Activated CD8-positive, alpha-beta memory T cell treated with anti-CD3 and anti-CD28 coated beads, Interleukin-2, amount 10 ng/mL, durations not matched to agents 7 days and 5 days (primary cell): ENCODE measurements at regions not wholly inside any gene's neighbourhood (a gene's known extent, or its start where the extent isn't known, plus 50 kb on each side); places are given as distances from the start of the nearest gene placed in this dataset.

Experiments
- ATAC-seq: fragments of 150-1000 bp; cut with Tn5 transposase; one replicate; pipeline ENCODE4 v1.10.0; 2021; ENCODE audit warnings: moderate library complexity
- CTCF ChIA-PET: fragments of 350-600 bp; sonication (Branson Sonifier 250); formaldehyde crosslinking; loops from one replicate; lab custom pipeline; 2021; ENCODE audit warnings: antibody characterized with exemption; lab: Charles Lee
- DNase-seq: peaks from one replicate; pipeline ENCODE4 v3.0.0-alpha.2; 2020
- H3K27ac Mint-ChIP-seq: one replicate; pipeline ENCODE4 v1.8.0; 2021; ENCODE audit warnings: mild to moderate bottlenecking, mixed read lengths
- H3K27me3 Mint-ChIP-seq: one replicate; pipeline ENCODE4 v1.8.0; 2021; ENCODE audit warnings: mixed read lengths
- H3K36me3 Mint-ChIP-seq: one replicate; pipeline ENCODE4 v1.8.0; 2021; ENCODE audit warnings: mild to moderate bottlenecking, mixed read lengths
- H3K4me1 Mint-ChIP-seq: one replicate; pipeline ENCODE4 v1.8.0; 2021; ENCODE audit warnings: mixed read lengths
- H3K4me3 Mint-ChIP-seq: one replicate; pipeline ENCODE4 v1.8.0; 2021; ENCODE audit warnings: mild to moderate bottlenecking, moderate library complexity, mixed read lengths
- H3K9me3 Mint-ChIP-seq: one replicate; pipeline ENCODE4 v1.8.0; 2022; ENCODE audit warnings: low read depth, mixed read lengths

DNA sequence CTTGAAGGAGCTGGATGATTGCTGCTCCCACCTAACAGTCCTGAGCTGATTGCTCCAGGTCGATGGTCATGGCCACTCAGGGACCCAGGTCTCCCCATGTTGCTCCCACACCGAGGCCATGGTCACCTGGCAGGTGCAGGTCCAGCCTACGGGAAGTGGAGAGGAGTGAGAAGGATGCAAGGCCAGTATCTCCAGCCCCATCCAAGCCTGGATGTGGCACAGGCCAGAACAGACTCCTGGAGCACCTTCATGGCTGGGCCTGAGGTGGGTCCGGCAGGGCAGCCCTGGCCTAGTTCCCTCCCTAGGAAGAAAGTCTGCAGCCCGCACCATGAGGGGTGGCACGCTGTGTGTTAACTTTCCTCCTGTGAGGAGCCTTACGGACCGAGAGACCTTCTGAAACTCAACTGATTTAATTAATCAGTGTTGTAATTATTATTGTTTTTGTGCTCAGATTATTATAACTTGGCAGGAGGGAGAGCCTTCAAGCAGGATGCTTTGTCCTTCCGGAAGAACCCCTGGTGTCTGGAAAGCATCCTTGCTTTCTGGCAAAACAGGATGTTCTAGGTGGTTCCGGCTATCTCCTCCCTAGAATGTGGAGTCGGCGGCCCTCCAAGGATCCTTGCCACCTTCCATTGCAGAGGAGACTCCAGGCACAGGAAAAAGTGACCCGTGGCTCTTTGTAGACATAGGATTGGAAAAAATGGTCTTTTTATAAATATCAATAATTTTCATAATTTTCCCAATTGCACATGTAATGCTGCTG lies 92.3 kb upstream of the ADRA2C start:
- Mint-ChIP-seq H3K27me3 (no peaks in the 10 kb centered on the region), H3K27ac (no peak overlapping the region), H3K4me3 (no peak overlapping the region), H3K4me1 (no peaks in the 10 kb centered on the region), H3K36me3 (no peaks in the 10 kb centered on the region), H3K9me3 (peaks cover 2% of the 10 kb centered on the region)
- no peak for ATAC-seq
- DNase-seq, result no peak
- CTCF ChIA-PET, result no interaction called here

- no peak overlapping the region for H3K4me3 Mint-ChIP-seq
- no peaks in the 10 kb centered on the region for H3K4me1 Mint-ChIP-seq
- ATAC-seq (no peak), DNase-seq (no peak)
- H3K9me3 Mint-ChIP-seq, result peaks cover 2% of the 10 kb centered on the region
- H3K36me3 Mint-ChIP-seq, result no peaks in the 10 kb centered on the region
- no peak overlapping the region for H3K27ac Mint-ChIP-seq
- CTCF ChIA-PET, result no interaction called here
- H3K27me3 Mint-ChIP-seq, result no peaks in the 10 kb centered on the region
These were observed 93.0 kb upstream of the ADRA2C start for GRCh38 chr4:3673176-3673575.

GRCh38 chr4:3672465-3672831 lies 93.7 kb upstream of the ADRA2C start:
- no peak for ATAC-seq
- Mint-ChIP-seq H3K27ac (no peak overlapping the region), H3K36me3 (no peaks in the 10 kb centered on the region), H3K27me3 (no peaks in the 10 kb centered on the region), H3K4me1 (no peaks in the 10 kb centered on the region), H3K4me3 (no peak overlapping the region), H3K9me3 (peaks cover 4% of the 10 kb centered on the region)
- no peak for DNase-seq
- CTCF ChIA-PET, result no interaction called here

- no peak overlapping the region for H3K4me3 Mint-ChIP-seq
These were observed 94.4 kb upstream of the ADRA2C start for GRCh38 chr4:3671571-3672464.

GRCh38 chr4:3670521-3671519 lies 95.4 kb upstream of the ADRA2C start:
- DNase-seq, result no peak

More at GRCh38 chr4:3671571-3672464, 94.4 kb upstream of the ADRA2C start:
- Mint-ChIP-seq H3K4me1 (no peaks in the 10 kb centered on the region), H3K27ac (no peak overlapping the region), H3K27me3 (no peaks in the 10 kb centered on the region), H3K36me3 (no peaks in the 10 kb centered on the region), H3K9me3 (peaks cover 4% of the 10 kb centered on the region)
- DNase-seq, result no peak
- no peak for ATAC-seq
- CTCF ChIA-PET, result no interaction called here

GRCh38 chr4:3669553-3669949 lies 96.6 kb upstream of the ADRA2C start:
- CTCF ChIA-PET, result no interaction called here
- Mint-ChIP-seq H3K27me3 (no peaks in the 10 kb centered on the region), H3K4me3 (no peak overlapping the region), H3K4me1 (no peaks in the 10 kb centered on the region), H3K36me3 (no peaks in the 10 kb centered on the region), H3K9me3 (peaks cover 4% of the 10 kb centered on the region), H3K27ac (no peak overlapping the region)
- ATAC-seq, result no peak
- DNase-seq, result no peak

More at GRCh38 chr4:3670521-3671519, 95.4 kb upstream of the ADRA2C start:
- no peak overlapping the region for H3K4me3 Mint-ChIP-seq
- H3K27me3 Mint-ChIP-seq, result no peaks in the 10 kb centered on the region
- ATAC-seq, result no peak
- H3K36me3 Mint-ChIP-seq, result no peaks in the 10 kb centered on the region
- H3K9me3 Mint-ChIP-seq, result peaks cover 4% of the 10 kb centered on the region
- no peak overlapping the region for H3K27ac Mint-ChIP-seq
- H3K4me1 Mint-ChIP-seq, result no peaks in the 10 kb centered on the region
- CTCF ChIA-PET, result no interaction called here

DNA sequence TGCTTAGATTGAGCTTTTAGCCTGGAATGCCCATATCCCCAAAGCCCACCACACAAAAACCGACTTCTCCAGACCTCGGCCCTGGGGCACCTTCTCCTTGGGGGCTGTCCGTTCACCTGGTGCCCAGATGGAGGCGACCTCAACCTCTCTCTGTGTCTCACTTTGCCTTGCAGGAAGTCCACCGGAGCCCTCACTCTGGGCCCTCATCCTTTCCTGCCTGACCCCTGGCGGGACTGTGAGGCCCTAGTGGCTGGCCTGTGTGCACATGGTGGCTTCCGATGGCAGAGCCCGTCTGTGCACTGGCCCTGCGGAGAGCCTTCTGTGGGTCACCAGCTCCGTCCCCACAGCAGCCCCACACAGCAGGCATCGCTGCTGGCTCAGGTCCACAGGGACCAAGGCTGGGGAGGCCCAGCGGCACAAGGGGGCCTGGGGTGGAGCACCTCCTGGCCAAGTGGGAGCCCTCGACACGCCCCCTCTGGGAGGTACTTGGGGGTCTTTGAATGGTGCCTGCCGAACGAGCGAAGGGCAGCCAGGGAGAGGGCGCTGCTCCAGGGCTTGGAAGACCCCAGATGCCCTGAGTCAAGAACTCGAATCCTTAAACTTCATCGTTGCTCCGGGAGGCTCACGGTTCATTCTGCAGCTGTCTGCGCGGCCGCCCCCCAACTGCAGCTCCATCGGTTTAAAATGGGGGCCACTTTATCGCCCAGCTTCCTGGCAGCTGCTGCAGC lies 97.2 kb upstream of the ADRA2C start:
- Mint-ChIP-seq H3K27me3 (no peaks in the 10 kb centered on the region), H3K36me3 (no peaks in the 10 kb centered on the region), H3K27ac (no peak overlapping the region), H3K4me1 (no peaks in the 10 kb centered on the region), H3K9me3 (peaks cover 4% of the 10 kb centered on the region), H3K4me3 (no peak overlapping the region)
- ATAC-seq, result no peak
- CTCF ChIA-PET, result no interaction called here
- DNase-seq, result no peak

DNA sequence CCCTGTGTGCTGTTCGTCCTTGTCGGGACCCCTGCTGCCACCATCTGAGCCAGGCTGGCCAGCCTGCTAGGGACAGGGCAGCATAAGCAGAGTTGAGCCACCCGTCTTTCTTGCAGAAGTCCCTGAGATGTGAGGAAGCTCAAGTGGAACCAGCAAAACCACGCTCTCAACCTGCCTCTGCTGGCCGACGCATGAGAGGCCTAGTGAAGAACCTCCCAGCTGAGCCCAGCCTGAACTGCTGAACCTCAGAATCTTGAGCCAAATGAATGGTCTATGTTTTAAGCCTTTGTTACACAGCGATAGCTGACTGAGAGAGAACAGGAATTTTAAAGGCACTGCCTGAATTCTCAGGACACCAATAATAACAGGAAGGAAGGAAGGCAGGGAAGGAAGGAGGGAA lies 98.9 kb upstream of the ADRA2C start:
- ATAC-seq (no peak), DNase-seq (no peak)
- Mint-ChIP-seq H3K4me3 (no peak overlapping the region), H3K27ac (no peak overlapping the region), H3K9me3 (peaks cover 3% of the 10 kb centered on the region), H3K27me3 (no peaks in the 10 kb centered on the region), H3K4me1 (no peaks in the 10 kb centered on the region), H3K36me3 (no peaks in the 10 kb centered on the region)
- CTCF ChIA-PET, result no interaction called here

- Mint-ChIP-seq H3K36me3 (no peaks in the 10 kb centered on the region), H3K4me1 (no peaks in the 10 kb centered on the region), H3K27ac (no peak overlapping the region), H3K27me3 (no peaks in the 10 kb centered on the region), H3K4me3 (no peak overlapping the region), H3K9me3 (peaks cover 3% of the 10 kb centered on the region)
- DNase-seq (no peak), ATAC-seq (no peak)
- CTCF ChIA-PET, result no interaction called here
These were observed 99.9 kb upstream of the ADRA2C start for GRCh38 chr4:3666263-3666662.

GRCh38 chr4:3665360-3665891 lies 100.8 kb upstream of the ADRA2C start:
- CTCF ChIA-PET, result no interaction called here
- ATAC-seq, result no peak
- Mint-ChIP-seq H3K36me3 (no peaks in the 10 kb centered on the region), H3K9me3 (peaks cover 3% of the 10 kb centered on the region), H3K4me1 (no peaks in the 10 kb centered on the region), H3K27me3 (no peaks in the 10 kb centered on the region), H3K27ac (no peak overlapping the region), H3K4me3 (no peak overlapping the region)
- no peak for DNase-seq

DNA sequence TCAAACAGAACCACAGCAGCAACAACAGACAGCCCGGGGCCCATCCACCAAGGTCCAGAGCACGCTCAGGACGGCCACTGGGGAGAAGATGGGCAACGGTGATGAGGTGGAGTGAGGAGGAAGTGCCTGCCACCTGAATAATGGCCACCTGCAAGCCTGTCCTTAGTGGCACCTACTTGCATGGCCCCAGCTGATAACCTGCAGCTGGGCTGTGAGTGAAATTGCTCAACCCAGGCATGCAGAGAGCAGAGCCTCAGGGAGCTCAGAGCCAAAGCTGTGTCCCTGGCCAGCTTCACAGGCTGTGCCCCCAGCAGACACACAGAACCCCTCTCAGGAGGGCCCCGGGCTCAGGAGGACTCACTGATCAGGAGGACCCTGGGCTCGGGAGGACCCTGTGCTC lies 102.4 kb upstream of the ADRA2C start:
- H3K27ac Mint-ChIP-seq, result no peak overlapping the region
- no peaks in the 10 kb centered on the region for H3K36me3 Mint-ChIP-seq
- ATAC-seq (no peak), DNase-seq (no peak)
- CTCF ChIA-PET, result no interaction called here
- H3K4me3 Mint-ChIP-seq, result no peak overlapping the region
- H3K27me3 Mint-ChIP-seq, result no peaks in the 10 kb centered on the region
- peaks cover 3% of the 10 kb centered on the region for H3K9me3 Mint-ChIP-seq
- no peaks in the 10 kb centered on the region for H3K4me1 Mint-ChIP-seq

DNA sequence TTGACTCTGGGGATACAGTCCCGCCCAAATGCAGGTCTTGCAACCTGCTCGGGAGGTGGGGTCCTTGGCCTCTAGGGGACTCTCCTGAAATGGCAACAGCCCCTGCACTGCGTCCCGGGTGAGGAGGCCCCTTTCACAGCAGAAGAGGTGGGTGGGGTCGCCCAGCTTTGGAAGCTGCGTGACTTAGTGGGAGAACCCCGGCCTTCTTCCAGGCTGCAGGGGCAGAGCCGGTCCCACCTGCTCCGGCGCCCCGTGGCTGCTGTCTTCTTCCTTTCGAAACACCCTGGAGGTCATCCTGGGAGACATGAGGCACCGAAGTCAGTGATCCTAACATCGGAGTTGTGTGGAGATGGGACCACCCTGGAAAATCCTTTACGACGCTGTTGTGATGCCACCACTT lies 103.7 kb upstream of the ADRA2C start:
- DNase-seq, result no peak
- H3K4me3 Mint-ChIP-seq, result no peak overlapping the region
- CTCF ChIA-PET, result no interaction called here
- H3K27me3 Mint-ChIP-seq, result no peaks in the 10 kb centered on the region
- H3K4me1 Mint-ChIP-seq, result no peaks in the 10 kb centered on the region
- no peak for ATAC-seq
- no peaks in the 10 kb centered on the region for H3K36me3 Mint-ChIP-seq
- no peak overlapping the region for H3K27ac Mint-ChIP-seq
- H3K9me3 Mint-ChIP-seq, result no peaks in the 10 kb centered on the region
